HG03175 (cell line): ENCODE measurements at regions not wholly inside any gene's neighbourhood (a gene's known extent, or its start where the extent isn't known, plus 50 kb on each side); places are given as distances from the start of the nearest gene placed in this dataset.

ENCODE experiments used
- ATAC-seq: cut with Tn5 transposase; IDR thresholded peaks from one replicate; pipeline ENCODE4 v1.9.1; 2021; ENCODE audit warnings: mild to moderate bottlenecking, moderate library complexity; ENCODE audit not compliant: unreplicated experiment

GRCh38 chr1:30338765-30339164, 384.6 kb downstream of the MATN1 start:
- ATAC-seq, result no peak

GRCh38 chr1:30337324-30337620, 386.1 kb downstream of the MATN1 start:
- ATAC-seq, result no peak

- no peak for ATAC-seq
These were observed 386.6 kb downstream of the MATN1 start for GRCh38 chr1:30336550-30337323.

- no peak for ATAC-seq
These were observed 387.4 kb downstream of the MATN1 start for GRCh38 chr1:30335997-30336390.

GRCh38 chr1:30335389-30335996, 387.9 kb downstream of the MATN1 start:
- ATAC-seq, result no peak

GRCh38 chr1:30334767-30335166, 388.6 kb downstream of the MATN1 start:
- no peak for ATAC-seq

- ATAC-seq, result no peak
These were observed 391.0 kb downstream of the MATN1 start for GRCh38 chr1:30332116-30333094.

GRCh38 chr1:30331415-30332065, 391.8 kb downstream of the MATN1 start:
- ATAC-seq, result no peak

- ATAC-seq, result no peak
These were observed 392.7 kb downstream of the MATN1 start for GRCh38 chr1:30330644-30331043.

- no peak for ATAC-seq
These were observed 393.4 kb downstream of the MATN1 start for GRCh38 chr1:30329802-30330557.

GRCh38 chr1:30329263-30329753, 394.1 kb downstream of the MATN1 start:
- no peak for ATAC-seq

- ATAC-seq, result no peak
These were observed 394.8 kb downstream of the MATN1 start for GRCh38 chr1:30328401-30329262.

GRCh38 chr1:30328100-30328370, 395.4 kb downstream of the MATN1 start:
- ATAC-seq, result no peak

- no peak for ATAC-seq
These were observed 395.9 kb downstream of the MATN1 start for GRCh38 chr1:30327370-30328099.

GRCh38 chr1:30325999-30326398, 397.4 kb downstream of the MATN1 start:
- ATAC-seq, result no peak

GRCh38 chr1:30325085-30325935, 398.1 kb downstream of the MATN1 start:
- no peak for ATAC-seq

GRCh38 chr1:30324251-30325084, 398.9 kb downstream of the MATN1 start:
- no peak for ATAC-seq
